Trophoblast cell (in vitro differentiated cells and primary cell): ENCODE measurements at regions not wholly inside any gene's neighbourhood (a gene's known extent, or its start where the extent isn't known, plus 50 kb on each side); places are given as distances from the start of the nearest gene placed in this dataset.

Experiments
- DNase-seq, 2 donors: peaks; one replicate each; pipeline ENCODE4 v3.0.0-alpha.2; 2016
- H2AFZ ChIP-seq: 2 replicates; pipeline ENCODE4 v1.6.1; 2013; ENCODE audit warnings: low read length, moderate library complexity, mild to moderate bottlenecking; ENCODE audit not compliant: insufficient read depth, poor library complexity
- H2AK5ac ChIP-seq: 2 replicates; pipeline ENCODE4 v1.6.1; 2013; ENCODE audit warnings: mild to moderate bottlenecking, low read length
- H2BK120ac ChIP-seq: 2 replicates; pipeline ENCODE4 v1.6.1; 2013; ENCODE audit warnings: low read length, mild to moderate bottlenecking, moderate library complexity; ENCODE audit not compliant: insufficient read depth, poor library complexity
- H2BK12ac ChIP-seq: 2 replicates; pipeline ENCODE4 v1.6.1; 2013; ENCODE audit warnings: mild to moderate bottlenecking, low read length, moderate library complexity
- H2BK5ac ChIP-seq: 2 replicates; pipeline ENCODE4 v1.6.1; 2013; ENCODE audit warnings: low read length, low read depth, moderate library complexity, mild to moderate bottlenecking; ENCODE audit not compliant: poor library complexity
- H3K14ac ChIP-seq: 2 replicates; pipeline ENCODE4 v1.6.1; 2013; ENCODE audit warnings: mild to moderate bottlenecking, low read length
- H3K18ac ChIP-seq: 2 replicates; pipeline ENCODE4 v1.6.1; 2013; ENCODE audit warnings: mild to moderate bottlenecking, low read length
- H3K23ac ChIP-seq: 2 replicates; pipeline ENCODE4 v1.6.1; 2013; ENCODE audit warnings: low read length
- H3K27ac ChIP-seq: 2 replicates; pipeline ENCODE4 v1.5.1; 2013; ENCODE audit warnings: low read depth, mild to moderate bottlenecking, inconsistent platforms, low read length, moderate library complexity
- H3K27me3 ChIP-seq: 2 replicates; pipeline ENCODE4 v1.6.1; 2013; ENCODE audit warnings: inconsistent platforms, mild to moderate bottlenecking, low read length, moderate library complexity; ENCODE audit not compliant: insufficient read depth
- H3K36me3 ChIP-seq, 2 experiments: 1 replicate in 1 of 2; 2 replicates in 1 of 2; pipeline ENCODE4 v1.6.1; 2013; ENCODE audit warnings: low read length in 2 of 2, mild to moderate bottlenecking in 2 of 2, moderate library complexity in 1 of 2; ENCODE audit not compliant: insufficient read depth in 2 of 2, control insufficient read depth in 1 of 2
- H3K4ac ChIP-seq: 2 replicates; pipeline ENCODE4 v1.6.1; 2013; ENCODE audit warnings: low read depth, mild to moderate bottlenecking, low read length, moderate library complexity
- H3K4me1 ChIP-seq, 2 experiments: 1 replicate in 1 of 2; 2 replicates in 1 of 2; pipeline ENCODE4 v1.6.1; 2013; ENCODE audit warnings: low read length in 2 of 2, mild to moderate bottlenecking in 2 of 2, moderate library complexity in 1 of 2; ENCODE audit not compliant: insufficient read depth in 2 of 2, control insufficient read depth in 1 of 2
- H3K4me2 ChIP-seq: 2 replicates; pipeline ENCODE4 v1.6.1; 2013; ENCODE audit warnings: inconsistent platforms, mild to moderate bottlenecking, low read length, moderate library complexity
- H3K4me3 ChIP-seq: 2 replicates; pipeline ENCODE4 v1.5.1; 2013; ENCODE audit warnings: mild to moderate bottlenecking, low read depth, low read length, inconsistent platforms
- H3K79me1 ChIP-seq: one replicate; pipeline ENCODE4 v1.6.1; 2013; ENCODE audit warnings: low read length
- H3K79me2 ChIP-seq: 2 replicates; pipeline ENCODE4 v1.6.1; 2013; ENCODE audit warnings: low read length, mild to moderate bottlenecking; ENCODE audit not compliant: control insufficient read depth, insufficient read depth, poor library complexity
- H3K9ac ChIP-seq: 2 replicates; pipeline ENCODE4 v1.6.1; 2013; ENCODE audit warnings: mild to moderate bottlenecking, low read length
- H3K9me3 ChIP-seq: 2 replicates; pipeline ENCODE4 v1.6.1; 2013; ENCODE audit warnings: low read depth, mild to moderate bottlenecking, control low read depth, inconsistent platforms, low read length; ENCODE audit not compliant: insufficient read depth
- H4K12ac ChIP-seq: 2 replicates; pipeline ENCODE4 v1.6.1; 2013; ENCODE audit warnings: low read depth, mild to moderate bottlenecking, low read length, moderate library complexity
- H4K8ac ChIP-seq: 2 replicates; pipeline ENCODE4 v1.6.1; 2013; ENCODE audit warnings: low read depth, mild to moderate bottlenecking, low read length, moderate library complexity
- H4K91ac ChIP-seq: one replicate; pipeline ENCODE4 v1.6.1; 2013; ENCODE audit warnings: low read depth, mild to moderate bottlenecking, low read length, moderate library complexity
- WGBS: extraction: QIAGEN DNeasy Blood & Tissue Kit; methylation state at CpG from one replicate; pipeline ENCODE4 v1.1.7; 2013; ENCODE audit warnings: missing lambda C conversion rate; ENCODE audit not compliant: insufficient read length, insufficient coverage; ENCODE audit errors: extremely low coverage; 5-methylcytosine and 5-hydroxymethylcytosine counted together

- Histone ChIP-seq H3K4me3 (no peak overlapping the region), H4K12ac (no peak overlapping the region), H2BK12ac (no peak overlapping the region), H3K4me1 (no peaks in the 10 kb centered on the region), H3K36me3 (no peaks in the 10 kb centered on the region), H3K9me3 (peaks cover 6% of the 10 kb centered on the region), H3K4ac (no peak overlapping the region), H4K8ac (no peak overlapping the region), H3K27ac (no peak overlapping the region), H3K9ac (no peak overlapping the region), H2BK5ac (no peak overlapping the region), H3K14ac (no peak overlapping the region), H2BK120ac (no peak overlapping the region), H3K23ac (no peak overlapping the region), H2AFZ (no peak overlapping the region), H3K79me1 (no peaks in the 10 kb centered on the region), H3K79me2 (no peaks in the 10 kb centered on the region), H2AK5ac (no peak overlapping the region), H3K4me2 (no peak overlapping the region), H3K18ac (no peak overlapping the region), H3K27me3 (no peaks in the 10 kb centered on the region), H4K91ac (no peak overlapping the region)
- WGBS, result no CpG with 5 or more reads among the region's 27 CpGs
- DNase-seq, result no peak
Observed at GRCh38 chr2:121088251-121089165, 196.5 kb downstream of the TFCP2L1 start.

GRCh38 chr2:121089166-121089510 is 195.9 kb downstream of the TFCP2L1 start:
- no peak overlapping the region for H4K91ac ChIP-seq
- no peak overlapping the region for H3K23ac ChIP-seq
- no CpG with 5 or more reads among the region's 11 CpGs for WGBS
- H3K36me3 ChIP-seq, result no peaks in the 10 kb centered on the region
- no peak overlapping the region for H2BK5ac ChIP-seq
- no peak overlapping the region for H3K4ac ChIP-seq
- no peak overlapping the region for H3K14ac ChIP-seq
- H3K4me3 ChIP-seq, result peak overlapping the region; percentile 15
- no peak overlapping the region for H4K12ac ChIP-seq
- no peaks in the 10 kb centered on the region for H3K79me1 ChIP-seq
- no peak overlapping the region for H2AFZ ChIP-seq
- no peaks in the 10 kb centered on the region for H3K27me3 ChIP-seq
- H3K79me2 ChIP-seq, result no peaks in the 10 kb centered on the region
- H3K4me2 ChIP-seq, result no peak overlapping the region
- no peak overlapping the region for H2BK120ac ChIP-seq
- no peak overlapping the region for H3K18ac ChIP-seq
- H2BK12ac ChIP-seq, result no peak overlapping the region
- no peak overlapping the region for H4K8ac ChIP-seq
- peaks cover 6% of the 10 kb centered on the region for H3K9me3 ChIP-seq
- H2AK5ac ChIP-seq, result no peak overlapping the region
- no peak overlapping the region for H3K27ac ChIP-seq
- no peaks in the 10 kb centered on the region for H3K4me1 ChIP-seq
- no peak overlapping the region for H3K9ac ChIP-seq
- DNase-seq, result no peak

- no peak overlapping the region for H3K4me2 ChIP-seq
- H3K4ac ChIP-seq, result no peak overlapping the region
- no peak overlapping the region for H3K18ac ChIP-seq
- no CpG with 5 or more reads among the region's 18 CpGs for WGBS
- H2BK120ac ChIP-seq, result no peak overlapping the region
- H3K9ac ChIP-seq, result no peak overlapping the region
- H4K91ac ChIP-seq, result no peak overlapping the region
- H3K27ac ChIP-seq, result no peak overlapping the region
- peaks cover 6% of the 10 kb centered on the region for H3K9me3 ChIP-seq
- no peaks in the 10 kb centered on the region for H3K27me3 ChIP-seq
- no peak overlapping the region for H4K12ac ChIP-seq
- H3K79me2 ChIP-seq, result no peaks in the 10 kb centered on the region
- peak overlapping the region; percentile 14 for H3K4me3 ChIP-seq
- H3K23ac ChIP-seq, result peak overlapping the region; percentile 74
- no peak for DNase-seq
- H2AFZ ChIP-seq, result no peak overlapping the region
- no peak overlapping the region for H2BK12ac ChIP-seq
- no peak overlapping the region for H4K8ac ChIP-seq
- H3K36me3 ChIP-seq, result no peaks in the 10 kb centered on the region
- H2AK5ac ChIP-seq, result no peak overlapping the region
- no peak overlapping the region for H2BK5ac ChIP-seq
- no peak overlapping the region for H3K14ac ChIP-seq
- H3K4me1 ChIP-seq, result no peaks in the 10 kb centered on the region
- H3K79me1 ChIP-seq, result no peaks in the 10 kb centered on the region
Observed at GRCh38 chr2:121090088-121090715, 194.8 kb downstream of the TFCP2L1 start.

GRCh38 chr2:121092095-121092494 is 192.9 kb downstream of the TFCP2L1 start:
- Histone ChIP-seq H3K9ac (no peak overlapping the region), H4K8ac (no peak overlapping the region), H3K4me2 (no peak overlapping the region), H3K4ac (no peak overlapping the region), H4K12ac (no peak overlapping the region), H2BK5ac (no peak overlapping the region), H2BK12ac (no peak overlapping the region), H3K79me2 (no peaks in the 10 kb centered on the region), H3K4me1 (no peaks in the 10 kb centered on the region), H3K23ac (no peak overlapping the region), H2BK120ac (no peak overlapping the region), H3K36me3 (no peaks in the 10 kb centered on the region), H3K4me3 (no peak overlapping the region), H3K18ac (no peak overlapping the region), H3K79me1 (no peaks in the 10 kb centered on the region), H3K9me3 (peaks cover 7% of the 10 kb centered on the region), H3K27ac (no peak overlapping the region), H4K91ac (no peak overlapping the region), H3K14ac (no peak overlapping the region), H2AFZ (no peak overlapping the region), H3K27me3 (no peaks in the 10 kb centered on the region), H2AK5ac (no peak overlapping the region)
- no CpG with 5 or more reads among the region's 2 CpGs for WGBS
- peak; percentile 82 to 89 for DNase-seq
